ENCODE measurements at regions not wholly inside any gene's neighbourhood (a gene's known extent, or its start where the extent isn't known, plus 50 kb on each side); places are given as distances from the start of the nearest gene placed in this dataset.

GRCh38 chr1:14320518-14320917 lies 278.0 kb upstream of the KAZN start:
- TF ChIP-seq, protein P1, sequence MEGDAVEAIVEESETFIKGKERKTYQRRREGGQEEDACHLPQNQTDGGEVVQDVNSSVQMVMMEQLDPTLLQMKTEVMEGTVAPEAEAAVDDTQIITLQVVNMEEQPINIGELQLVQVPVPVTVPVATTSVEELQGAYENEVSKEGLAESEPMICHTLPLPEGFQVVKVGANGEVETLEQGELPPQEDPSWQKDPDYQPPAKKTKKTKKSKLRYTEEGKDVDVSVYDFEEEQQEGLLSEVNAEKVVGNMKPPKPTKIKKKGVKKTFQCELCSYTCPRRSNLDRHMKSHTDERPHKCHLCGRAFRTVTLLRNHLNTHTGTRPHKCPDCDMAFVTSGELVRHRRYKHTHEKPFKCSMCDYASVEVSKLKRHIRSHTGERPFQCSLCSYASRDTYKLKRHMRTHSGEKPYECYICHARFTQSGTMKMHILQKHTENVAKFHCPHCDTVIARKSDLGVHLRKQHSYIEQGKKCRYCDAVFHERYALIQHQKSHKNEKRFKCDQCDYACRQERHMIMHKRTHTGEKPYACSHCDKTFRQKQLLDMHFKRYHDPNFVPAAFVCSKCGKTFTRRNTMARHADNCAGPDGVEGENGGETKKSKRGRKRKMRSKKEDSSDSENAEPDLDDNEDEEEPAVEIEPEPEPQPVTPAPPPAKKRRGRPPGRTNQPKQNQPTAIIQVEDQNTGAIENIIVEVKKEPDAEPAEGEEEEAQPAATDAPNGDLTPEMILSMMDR (IDR thresholded peaks at IDR 0.05) = no peak
- no peak for TF ChIP-seq POLR2A (IDR thresholded peaks at IDR 0.05)

All from lower leg skin (tissue), 3 donors.